IMR-90 (cell line): ENCODE measurements at regions not wholly inside any gene's neighbourhood (a gene's known extent, or its start where the extent isn't known, plus 50 kb on each side); places are given as distances from the start of the nearest gene placed in this dataset.

ENCODE experiments used
- ATAC-seq: fragments of 200-7000 bp; cut with Tn5 transposase; 2 replicates; pipeline ENCODE4 v1.9.1; 2020; ENCODE audit warnings: low read depth, mild to moderate bottlenecking, moderate library complexity
- BruUV-seq: library from RNA; stranded (reverse); fragments of 400-500 nt; replicated peaks from 2 replicates; lab custom pipeline; 2021; lab: Mats Ljungman, UMichigan
- CTCF ChIA-PET: fragments of 300-600 bp; formaldehyde crosslinking; extraction: SDS; loops from one replicate; lab custom pipeline; 2021; ENCODE audit warnings: antibody characterized with exemption; lab: Yijun Ruan, JAX
- POLR2A ChIA-PET: fragments of 300-600 bp; sonication (Branson Sonifier 250); formaldehyde crosslinking; loops from one replicate; lab custom pipeline; 2022; ENCODE audit warnings: antibody characterized with exemption; ENCODE audit not compliant: unreplicated experiment; lab: Charles Lee
- DNase-seq: peaks from one replicate; pipeline ENCODE4 v3.0.0; 2013
- H2AFZ ChIP-seq: replicated peaks from 2 replicates; pipeline ENCODE3; 2013; ENCODE audit warnings: low read length, mild to moderate bottlenecking; ENCODE audit not compliant: poor library complexity
- H2AK5ac ChIP-seq: 2 replicates; pipeline ENCODE4 v1.6.1; 2013; ENCODE audit warnings: low read depth, low read length, inconsistent platforms
- H2AK9ac ChIP-seq: replicated peaks from 2 replicates; pipeline ENCODE3; 2013; ENCODE audit warnings: mild to moderate bottlenecking, low read depth, low read length, moderate library complexity; ENCODE audit not compliant: poor library complexity
- H2BK120ac ChIP-seq: 2 replicates; pipeline ENCODE4 v1.6.1; 2013; ENCODE audit warnings: low read depth, low read length, inconsistent platforms
- H2BK15ac ChIP-seq: 3 replicates; pipeline ENCODE4 v1.6.1; 2013; ENCODE audit warnings: low read depth, low read length, inconsistent platforms
- H2BK20ac ChIP-seq: 2 replicates; pipeline ENCODE4 v1.6.1; 2013; ENCODE audit warnings: low read depth, mild to moderate bottlenecking, inconsistent platforms, low read length, moderate library complexity
- H2BK5ac ChIP-seq: 2 replicates; pipeline ENCODE4 v1.6.1; 2013; ENCODE audit warnings: mild to moderate bottlenecking, low read depth, low read length, inconsistent platforms; ENCODE audit not compliant: poor library complexity, severe bottlenecking
- H3K14ac ChIP-seq: replicated peaks from 2 replicates; pipeline ENCODE4 v1.6.1; 2013; ENCODE audit warnings: low read depth, low read length, inconsistent platforms
- H3K18ac ChIP-seq: 2 replicates; pipeline ENCODE4 v1.6.1; 2013; ENCODE audit warnings: low read depth, low read length, control low read depth
- H3K23ac ChIP-seq: 2 replicates; pipeline ENCODE4 v1.6.1; 2013; ENCODE audit warnings: low read depth, low read length, inconsistent platforms
- H3K27ac ChIP-seq: 2 replicates; pipeline ENCODE4 v1.5.1; 2013; ENCODE audit warnings: mild to moderate bottlenecking, control low read depth, low read length; ENCODE audit not compliant: insufficient read depth
- H3K27me3 ChIP-seq: 2 replicates; pipeline ENCODE4 v1.6.1; 2013; ENCODE audit warnings: low read length; ENCODE audit not compliant: control insufficient read depth, insufficient read depth
- H3K36me3 ChIP-seq: 2 replicates; pipeline ENCODE4 v1.6.1; 2013; ENCODE audit warnings: low read length, mixed read lengths; ENCODE audit not compliant: control insufficient read depth, insufficient read depth
- H3K4ac ChIP-seq: 2 replicates; pipeline ENCODE4 v1.6.1; 2013; ENCODE audit warnings: low read depth, low read length, inconsistent platforms
- H3K4me1 ChIP-seq: 2 replicates; pipeline ENCODE4 v1.6.1; 2013; ENCODE audit warnings: low read length, mixed read lengths; ENCODE audit not compliant: control insufficient read depth, insufficient read depth
- H3K4me2 ChIP-seq: 2 replicates; pipeline ENCODE4 v1.6.1; 2013; ENCODE audit warnings: low read depth, mild to moderate bottlenecking, control low read depth, low read length, moderate library complexity
- H3K4me3 ChIP-seq: 2 replicates; pipeline ENCODE4 v1.5.1; 2013; ENCODE audit warnings: low read depth, mild to moderate bottlenecking, control low read depth, low read length, moderate library complexity; ENCODE audit not compliant: insufficient read depth
- H3K56ac ChIP-seq: 2 replicates; pipeline ENCODE4 v1.6.1; 2013; ENCODE audit warnings: low read length, inconsistent platforms; ENCODE audit not compliant: insufficient read depth; ENCODE audit errors: extremely low read depth
- H3K79me1 ChIP-seq, 2 experiments: 2 replicates each; pipeline ENCODE4 v1.6.1; 2013; ENCODE audit warnings: low read length in 2 of 2, inconsistent platforms in 1 of 2, low read depth in 1 of 2
- H3K9ac ChIP-seq: 2 replicates; pipeline ENCODE4 v1.6.1; 2013; ENCODE audit warnings: low read depth, low read length, control low read depth
- H3K9me1 ChIP-seq: 2 replicates; pipeline ENCODE4 v1.6.1; 2013; ENCODE audit warnings: low read length, inconsistent platforms; ENCODE audit not compliant: insufficient read depth
- H3K9me3 ChIP-seq: 2 replicates; pipeline ENCODE4 v1.6.1; 2013; ENCODE audit warnings: low read length; ENCODE audit not compliant: control insufficient read depth, insufficient read depth
- H4K20me1 ChIP-seq: 2 replicates; pipeline ENCODE4 v1.6.1; 2013; ENCODE audit warnings: low read length, inconsistent platforms; ENCODE audit not compliant: insufficient read depth
- H4K5ac ChIP-seq: 2 replicates; pipeline ENCODE4 v1.6.1; 2013; ENCODE audit warnings: mild to moderate bottlenecking, low read depth, low read length, control low read depth
- H4K8ac ChIP-seq, 2 experiments: 2 replicates each; pipeline ENCODE4 v1.6.1; 2013; ENCODE audit warnings: low read depth in 2 of 2, low read length in 2 of 2, control low read depth in 1 of 2, inconsistent platforms in 1 of 2
- H4K91ac ChIP-seq: 2 replicates; pipeline ENCODE4 v1.6.1; 2013; ENCODE audit warnings: low read depth, low read length, inconsistent platforms; ENCODE audit not compliant: insufficient read depth
- CEBPB ChIP-seq: IDR thresholded peaks from 2 replicates; pipeline ENCODE4 v1.6.1; 2012; ENCODE audit warnings: low read depth, low read length, improper control_type of control experiment
- CHD1 ChIP-seq: IDR thresholded peaks from 2 replicates; pipeline ENCODE4 v1.6.1; 2012; ENCODE audit warnings: low read depth, low read length, improper control_type of control experiment
- FOS ChIP-seq: fragments of 150-350 bp; IDR thresholded peaks from 2 replicates; pipeline ENCODE4 v1.6.1; 2016; ENCODE audit warnings: low read depth, low read length
- MAZ ChIP-seq: IDR thresholded peaks from 2 replicates; pipeline ENCODE4 v1.6.1; 2012; ENCODE audit warnings: low read depth, mild to moderate bottlenecking, low read length, improper control_type of control experiment, moderate library complexity, borderline replicate concordance
- POLR2A ChIP-seq: IDR thresholded peaks from 2 replicates; pipeline ENCODE4 v1.6.1; 2012; ENCODE audit warnings: mild to moderate bottlenecking, low read depth, low read length
- RCOR1 ChIP-seq: IDR thresholded peaks from 2 replicates; pipeline ENCODE4 v1.6.1; 2012; ENCODE audit warnings: mild to moderate bottlenecking, low read length, improper control_type of control experiment; ENCODE audit not compliant: insufficient replicate concordance
- RFX5 ChIP-seq: IDR thresholded peaks from 2 replicates; pipeline ENCODE4 v1.8.0; 2012; ENCODE audit warnings: low read depth, mild to moderate bottlenecking, low read length, moderate library complexity
- SMC3 ChIP-seq: fragments of 150-350 bp; IDR thresholded peaks from 2 replicates; pipeline ENCODE4 v1.6.1; 2016; ENCODE audit warnings: low read depth, mild to moderate bottlenecking, antibody characterized with exemption, low read length, moderate library complexity
- WGBS, 2 experiments: methylation state at CpG; one replicate each; pipeline versions ENCODE4 v1.1.5 to v1.1.7; 2013; ENCODE audit warnings: missing lambda C conversion rate in 2 of 2; ENCODE audit not compliant: insufficient read length in 1 of 2; ENCODE audit errors: extremely low coverage in 2 of 2; 5-methylcytosine and 5-hydroxymethylcytosine counted together
- dilution Hi-C: fragments of 300-500 bp; cut with HindIII; formaldehyde crosslinking; loops from one replicate; pipeline ENCODE4 v1.14.3; 2018; ENCODE audit warnings: low sequenced_read_pairs; ENCODE audit not compliant: unreplicated experiment
- in situ Hi-C: fragments of 300-500 bp; cut with MboI; formaldehyde crosslinking; loops from 3 replicates; pipeline ENCODE4 v1.14.3; 2019; ENCODE audit warnings: low sequenced_read_pairs, inconsistent platforms, mixed read lengths
- intact Hi-C: fragments of 100-400 bp; cut with micrococcal nuclease; formaldehyde crosslinking; loops from 2 replicates; pipeline ENCODE4 v1.10.0; 2022
- TF ChIP-seq, protein P1 (sequence below): conservative IDR thresholded peaks from 2 replicates; pipeline ENCODE4 v1.5.1; 2012; ENCODE audit warnings: mild to moderate bottlenecking, low read depth, low read length, improper control_type of control experiment

GRCh38 chr5:4576161-4576748, 563.9 kb upstream of the ADAMTS16 start:
- no peaks in the 10 kb centered on the region for H3K79me1 ChIP-seq
- no CpG with 5 or more reads among the region's 4 CpGs for WGBS, 2 experiments
- no peaks in the 10 kb centered on the region for H3K36me3 ChIP-seq
- no peak overlapping the region for H3K4me2 ChIP-seq
- TF ChIP-seq RFX5 (no peak), MAZ (no peak), FOS (no peak), POLR2A (no peak), SMC3 (no peak), RCOR1 (no peak), CEBPB (no peak), CHD1 (no peak)
- TF ChIP-seq, protein P1, sequence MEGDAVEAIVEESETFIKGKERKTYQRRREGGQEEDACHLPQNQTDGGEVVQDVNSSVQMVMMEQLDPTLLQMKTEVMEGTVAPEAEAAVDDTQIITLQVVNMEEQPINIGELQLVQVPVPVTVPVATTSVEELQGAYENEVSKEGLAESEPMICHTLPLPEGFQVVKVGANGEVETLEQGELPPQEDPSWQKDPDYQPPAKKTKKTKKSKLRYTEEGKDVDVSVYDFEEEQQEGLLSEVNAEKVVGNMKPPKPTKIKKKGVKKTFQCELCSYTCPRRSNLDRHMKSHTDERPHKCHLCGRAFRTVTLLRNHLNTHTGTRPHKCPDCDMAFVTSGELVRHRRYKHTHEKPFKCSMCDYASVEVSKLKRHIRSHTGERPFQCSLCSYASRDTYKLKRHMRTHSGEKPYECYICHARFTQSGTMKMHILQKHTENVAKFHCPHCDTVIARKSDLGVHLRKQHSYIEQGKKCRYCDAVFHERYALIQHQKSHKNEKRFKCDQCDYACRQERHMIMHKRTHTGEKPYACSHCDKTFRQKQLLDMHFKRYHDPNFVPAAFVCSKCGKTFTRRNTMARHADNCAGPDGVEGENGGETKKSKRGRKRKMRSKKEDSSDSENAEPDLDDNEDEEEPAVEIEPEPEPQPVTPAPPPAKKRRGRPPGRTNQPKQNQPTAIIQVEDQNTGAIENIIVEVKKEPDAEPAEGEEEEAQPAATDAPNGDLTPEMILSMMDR = no peak
- no peak overlapping the region for H3K23ac ChIP-seq
- no peaks in the 10 kb centered on the region for H3K9me1 ChIP-seq
- H3K9ac ChIP-seq = no peak overlapping the region
- POLR2A ChIA-PET = no interaction called here
- ATAC-seq (no peak), DNase-seq (no peak)
- no peak overlapping the region for H4K91ac ChIP-seq
- no peak overlapping the region for H3K4ac ChIP-seq
- BruUV-seq = no TSS peak
- no peak overlapping the region for H3K56ac ChIP-seq
- no peak overlapping the region for H4K8ac ChIP-seq
- no peaks in the 10 kb centered on the region for H3K27me3 ChIP-seq
- no peak overlapping the region for H2AFZ ChIP-seq
- in situ Hi-C loops (no loop called here), dilution Hi-C loops (no loop called here), intact Hi-C loops (no loop called here)
- H3K9me3 ChIP-seq = peaks cover 20% of the 10 kb centered on the region; the same call in 1 of the 2 replicates
- H2AK5ac ChIP-seq = no peak overlapping the region
- no peak overlapping the region for H2BK15ac ChIP-seq
- no peaks in the 10 kb centered on the region for H4K20me1 ChIP-seq
- H2BK5ac ChIP-seq = no peak overlapping the region
- no peak overlapping the region for H2BK20ac ChIP-seq
- no peak overlapping the region for H3K4me3 ChIP-seq
- CTCF ChIA-PET = no interaction called here
- H3K14ac ChIP-seq = no peak overlapping the region
- no peaks in the 10 kb centered on the region for H3K4me1 ChIP-seq
- H3K27ac ChIP-seq = no peak overlapping the region
- no peak overlapping the region for H2AK9ac ChIP-seq
- no peak overlapping the region for H2BK120ac ChIP-seq
- no peak overlapping the region for H4K5ac ChIP-seq
- H3K18ac ChIP-seq = no peak overlapping the region
